GM12878 (cell line): ENCODE measurements at regions not wholly inside any gene's neighbourhood (a gene's known extent, or its start where the extent isn't known, plus 50 kb on each side); places are given as distances from the start of the nearest gene placed in this dataset.

Source experiments
- ATAC-seq: fragments of 200-7000 bp; cut with Tn5 transposase; 3 replicates; pipeline ENCODE4 v1.9.1; 2020; ENCODE audit warnings: mild to moderate bottlenecking, moderate library complexity
- BruUV-seq: library from RNA; stranded (reverse); fragments of 400-500 nt; replicated peaks from 2 replicates; lab custom pipeline; 2021; lab: Mats Ljungman, UMichigan
- CTCF ChIA-PET: fragments of 300-600 bp; sonication (Branson Sonifier 250); formaldehyde crosslinking; extraction: SDS; loops from one replicate; lab custom pipeline; 2021; ENCODE audit warnings: inconsistent platforms; lab: Yijun Ruan, JAX
- POLR2A ChIA-PET: fragments of 350-600 bp; formaldehyde crosslinking; extraction: SDS; loops from one replicate; lab custom pipeline; 2021; ENCODE audit warnings: inconsistent platforms; lab: Charles Lee
- RAD21 ChIA-PET: fragments of 300-600 bp; sonication (Branson Sonifier 250); formaldehyde crosslinking; loops from one replicate; lab custom pipeline; 2023; ENCODE audit warnings: antibody characterized with exemption; ENCODE audit not compliant: unreplicated experiment; lab: Charles Lee
- SMC1A ChIA-PET: fragments of 300-600 bp; sonication (Branson Sonifier 250); formaldehyde crosslinking; loops from one replicate; lab custom pipeline; 2023; ENCODE audit not compliant: unreplicated experiment, uncharacterized antibody; lab: Charles Lee
- DNase-seq: peaks from one replicate; pipeline ENCODE4 v3.0.0-alpha.2; 2011; ENCODE audit warnings: low read depth, low spot score
- FAIRE-seq: peaks from 3 replicates; lab custom pipeline; 2011; peaks lifted over from hg19 to GRCh38; lab: Jason Lieb, UNC
- H2AFZ ChIP-seq: 2 replicates; pipeline ENCODE4 v1.6.0; 2011; ENCODE audit warnings: low read depth, low read length, control low read depth; ENCODE audit not compliant: control insufficient read depth
- H3K27ac ChIP-seq: 2 replicates; pipeline ENCODE4 v1.5.1; 2011; ENCODE audit warnings: control low read depth; ENCODE audit not compliant: control insufficient read depth, insufficient read depth
- H3K27me3 ChIP-seq, 2 experiments: replicated peaks in 1 of 2; 2 replicates each; pipeline versions ENCODE4 v1.6.0 to v1.6.1; 2011; ENCODE audit warnings: low read length in 1 of 2; ENCODE audit not compliant: control insufficient read depth in 2 of 2, insufficient read depth in 2 of 2
- H3K36me3 ChIP-seq, 2 experiments: 2 replicates each; pipeline ENCODE4 v1.5.1; 2011; ENCODE audit warnings: low read length in 1 of 2; ENCODE audit not compliant: control insufficient read depth in 2 of 2, insufficient read depth in 2 of 2
- H3K4me1 ChIP-seq: 2 replicates; pipeline ENCODE4 v1.6.1; 2011; ENCODE audit warnings: mild to moderate bottlenecking, low read length, moderate library complexity, mixed read lengths; ENCODE audit not compliant: control insufficient read depth, insufficient read depth
- H3K4me2 ChIP-seq: 2 replicates; pipeline ENCODE4 v1.6.0; 2011; ENCODE audit warnings: control low read depth; ENCODE audit not compliant: control insufficient read depth, insufficient read depth
- H3K4me3 ChIP-seq: fragments of 200-600 bp; sonication (generic); 2 replicates; pipeline ENCODE4 v1.5.1; 2016
- H3K79me2 ChIP-seq: 2 replicates; pipeline ENCODE4 v1.6.0; 2011; ENCODE audit warnings: low read length; ENCODE audit not compliant: control insufficient read depth, insufficient read depth
- H3K9ac ChIP-seq: 2 replicates; pipeline ENCODE4 v1.8.0; 2011; ENCODE audit warnings: low read length, control low read depth, mixed read lengths; ENCODE audit not compliant: control insufficient read depth, insufficient read depth
- H3K9me3 ChIP-seq: replicated peaks from 3 replicates; pipeline ENCODE4 v1.5.1; 2011; ENCODE audit warnings: mild to moderate bottlenecking, low read length; ENCODE audit not compliant: control insufficient read depth, insufficient read depth
- H4K20me1 ChIP-seq: 2 replicates; pipeline ENCODE4 v1.6.0; 2011; ENCODE audit not compliant: control insufficient read depth, insufficient read depth
- CHD4 ChIP-seq: fragments of 200-600 bp; sonication (generic); IDR thresholded peaks from 2 replicates; pipeline ENCODE4 v1.6.1; 2016; ENCODE audit warnings: mild to moderate bottlenecking
- MTA2 ChIP-seq: fragments of 450-650 bp; IDR thresholded peaks from 2 replicates; pipeline ENCODE4 v1.6.1; 2016; ENCODE audit warnings: low read depth, mild to moderate bottlenecking, moderate library complexity
- MTA3 ChIP-seq: IDR thresholded peaks from 2 replicates; pipeline ENCODE4 v1.6.1; 2012; ENCODE audit warnings: low read length, inconsistent platforms, borderline replicate concordance
- MYC ChIP-seq: IDR thresholded peaks from 2 replicates; pipeline ENCODE4 v1.6.1; 2011; ENCODE audit warnings: mild to moderate bottlenecking, low read length, moderate library complexity, inconsistent platforms; ENCODE audit not compliant: insufficient read depth, insufficient replicate concordance, insufficient read length, severe bottlenecking
- RAD51 ChIP-seq: fragments of 450-650 bp; IDR thresholded peaks from 2 replicates; pipeline ENCODE4 v1.6.1; 2016; ENCODE audit warnings: moderate library complexity, mild to moderate bottlenecking, inconsistent platforms
- RELA ChIP-seq: fragments of 450-650 bp; IDR thresholded peaks from 2 replicates; pipeline ENCODE4 v1.8.0; 2014; ENCODE audit warnings: borderline replicate concordance; ENCODE audit not compliant: partially characterized antibody
- RFX5 ChIP-seq: IDR thresholded peaks from 2 replicates; pipeline ENCODE4 v1.6.1; 2011; ENCODE audit warnings: low read depth, low read length, improper control_type of control experiment
- WRNIP1 ChIP-seq: IDR thresholded peaks from 2 replicates; pipeline ENCODE4 v1.6.1; 2011; ENCODE audit warnings: low read depth, low read length, improper control_type of control experiment, borderline replicate concordance
- YY1 ChIP-seq: IDR thresholded peaks from 2 replicates; pipeline ENCODE4 v1.6.1; 2011; ENCODE audit warnings: low read depth, mild to moderate bottlenecking, low read length
- WGBS: methylation state at CpG from one replicate; pipeline ENCODE4 v1.1.6; 2016; ENCODE audit warnings: low lambda C conversion rate; ENCODE audit not compliant: insufficient replicate concordance, insufficient coverage; ENCODE audit errors: missing lambda C conversion rate; 5-methylcytosine and 5-hydroxymethylcytosine counted together
- in situ Hi-C: fragments of 300-500 bp; cut with MboI; formaldehyde crosslinking; loops from 9 replicates; pipeline ENCODE4 v1.14.3; 2018; ENCODE audit warnings: mixed read lengths
- intact Hi-C: fragments of 100-400 bp; cut with micrococcal nuclease; formaldehyde crosslinking; loops from one replicate; pipeline ENCODE4 v1.14.2; 2022; ENCODE audit not compliant: unreplicated experiment
- TF ChIP-seq, protein P1 (sequence below): fragments of 450-650 bp; IDR thresholded peaks from 2 replicates; pipeline ENCODE4 v1.6.1; 2018; ENCODE audit warnings: mild to moderate bottlenecking, low read depth, moderate library complexity; ENCODE audit not compliant: partially characterized antibody
- TF ChIP-seq, protein P2 (sequence below): fragments of 150-350 bp; IDR thresholded peaks from 2 replicates; pipeline ENCODE4 v1.6.1; 2014; ENCODE audit warnings: mild to moderate bottlenecking, low read depth, low read length

DNA sequence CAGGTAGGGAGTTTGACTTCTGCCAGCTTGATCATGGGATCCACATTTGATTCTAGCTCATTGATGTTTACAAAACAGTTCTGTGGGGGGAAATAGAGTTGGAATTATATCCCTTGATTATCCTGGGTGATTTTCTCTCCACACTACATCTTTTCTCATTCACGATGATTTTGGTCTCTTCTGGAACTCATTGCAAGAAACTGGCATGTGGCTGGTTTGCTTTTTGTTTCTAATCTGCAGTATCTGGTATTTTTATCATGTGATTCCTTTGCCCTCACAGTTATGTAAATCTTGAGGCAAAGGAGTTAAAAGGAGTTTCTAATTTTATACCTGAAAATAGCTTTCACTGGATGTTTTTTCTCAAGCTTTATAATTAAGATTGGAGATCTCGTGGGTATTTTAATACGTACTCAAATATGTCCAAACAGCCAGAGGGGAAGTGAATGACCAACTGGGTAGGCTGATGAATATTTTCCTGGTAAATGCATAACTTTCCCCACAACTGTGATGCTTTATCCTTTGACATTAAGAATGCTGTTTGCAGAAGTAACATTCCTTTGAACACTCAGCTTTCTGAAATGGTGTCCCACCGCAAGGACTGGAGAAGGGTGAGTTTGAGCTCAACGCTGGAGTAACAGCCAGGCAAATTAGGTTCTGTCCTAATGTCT lies 502.9 kb upstream of the ZEB2 start:
- in situ Hi-C loops = no loop called here
- no peaks in the 10 kb centered on the region for H3K4me1 ChIP-seq
- no TSS peak for BruUV-seq
- H4K20me1 ChIP-seq = no peaks in the 10 kb centered on the region
- H3K36me3 ChIP-seq = no peaks in the 10 kb centered on the region
- H3K27ac ChIP-seq = no peak overlapping the region
- no peak overlapping the region for H2AFZ ChIP-seq
- no peaks in the 10 kb centered on the region for H3K79me2 ChIP-seq
- ATAC-seq = no peak
- H3K27me3 ChIP-seq = no peaks in the 10 kb centered on the region
- H3K9ac ChIP-seq = no peak overlapping the region
- TF ChIP-seq RELA = no peak
- no peak for TF ChIP-seq MTA3
- TF ChIP-seq MTA2 = no peak
- TF ChIP-seq, all 136 proteins: peak for 0
- Histone ChIP-seq H3K9me3 (no peaks in the 10 kb centered on the region), H3K4me3 (no peak overlapping the region), H3K4me2 (no peak overlapping the region)
- DNase-seq (no peak), FAIRE-seq (no peak)
- ChIA-PET RAD21 (no interaction called here), CTCF (interaction anchor here (1.3 kb wide), 1 partner anchor 730 kb away, joined by 5 read pairs; no protein-coding TSS in a partner anchor), POLR2A (no interaction called here), SMC1A (no interaction called here)
- intact Hi-C loops = no loop called here
- WGBS = 52% methylated on average over 5 of the region's 5 CpGs

DNA sequence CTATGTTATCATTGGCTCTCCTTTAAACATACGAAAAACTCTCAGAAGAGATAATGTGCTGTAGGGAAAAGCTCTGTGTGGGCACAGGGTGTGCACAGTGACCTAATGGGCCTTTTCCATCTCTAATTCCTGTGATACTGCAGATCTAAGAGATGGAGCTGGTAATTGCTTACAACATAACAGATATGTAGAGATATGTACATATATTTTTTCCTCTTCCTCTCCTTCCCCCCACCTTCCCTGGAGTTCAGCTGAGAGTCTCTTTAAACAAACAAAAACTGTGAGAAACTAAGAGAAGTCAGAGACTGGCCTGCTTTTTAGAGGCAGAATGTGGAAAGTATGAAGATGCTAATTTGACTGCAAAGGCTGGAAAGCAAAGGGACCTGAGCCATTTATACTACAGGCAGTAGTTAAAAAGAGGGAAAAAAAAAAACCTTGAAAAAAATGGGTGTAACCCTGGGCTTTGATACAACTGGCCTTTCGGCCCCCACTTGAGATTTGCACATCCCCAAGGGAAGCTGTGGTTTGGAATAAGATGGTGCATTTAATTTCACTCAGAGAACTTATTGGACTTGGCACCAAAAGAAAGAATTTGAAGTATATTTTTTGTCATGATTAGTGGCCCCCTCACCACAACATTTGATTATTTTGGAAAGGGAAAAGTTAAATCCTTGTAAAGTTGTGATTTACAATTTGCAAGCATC lies 502.2 kb upstream of the ZEB2 start:
- DNase-seq = no peak
- CTCF ChIA-PET = interaction anchor here (1.3 kb wide), 1 partner anchor 731 kb away, joined by 5 read pairs; no protein-coding TSS in a partner anchor
- no peak for FAIRE-seq
- intact Hi-C loops (no loop called here), in situ Hi-C loops (no loop called here)
- POLR2A ChIA-PET = no interaction called here
- WGBS = 19% methylated on average over 2 of the region's 2 CpGs
- SMC1A ChIA-PET = no interaction called here
- H3K27ac ChIP-seq = no peak overlapping the region
- ATAC-seq = no peak
- no peaks in the 10 kb centered on the region for H4K20me1 ChIP-seq
- RAD21 ChIA-PET = no interaction called here
- H3K79me2 ChIP-seq = no peaks in the 10 kb centered on the region
- BruUV-seq = no TSS peak
- no peak overlapping the region for H3K4me2 ChIP-seq
- no peak overlapping the region for H3K4me3 ChIP-seq
- H2AFZ ChIP-seq = no peak overlapping the region
- H3K36me3 ChIP-seq = no peaks in the 10 kb centered on the region
- H3K4me1 ChIP-seq = no peaks in the 10 kb centered on the region
- no peaks in the 10 kb centered on the region for H3K9me3 ChIP-seq
- no peaks in the 10 kb centered on the region for H3K27me3 ChIP-seq
- no peak overlapping the region for H3K9ac ChIP-seq
- TF ChIP-seq WRNIP1 (no peak), YY1 (no peak), MYC (no peak), RAD51 (no peak), RFX5 (no peak), CHD4 (no peak)
- TF ChIP-seq, protein P1, sequence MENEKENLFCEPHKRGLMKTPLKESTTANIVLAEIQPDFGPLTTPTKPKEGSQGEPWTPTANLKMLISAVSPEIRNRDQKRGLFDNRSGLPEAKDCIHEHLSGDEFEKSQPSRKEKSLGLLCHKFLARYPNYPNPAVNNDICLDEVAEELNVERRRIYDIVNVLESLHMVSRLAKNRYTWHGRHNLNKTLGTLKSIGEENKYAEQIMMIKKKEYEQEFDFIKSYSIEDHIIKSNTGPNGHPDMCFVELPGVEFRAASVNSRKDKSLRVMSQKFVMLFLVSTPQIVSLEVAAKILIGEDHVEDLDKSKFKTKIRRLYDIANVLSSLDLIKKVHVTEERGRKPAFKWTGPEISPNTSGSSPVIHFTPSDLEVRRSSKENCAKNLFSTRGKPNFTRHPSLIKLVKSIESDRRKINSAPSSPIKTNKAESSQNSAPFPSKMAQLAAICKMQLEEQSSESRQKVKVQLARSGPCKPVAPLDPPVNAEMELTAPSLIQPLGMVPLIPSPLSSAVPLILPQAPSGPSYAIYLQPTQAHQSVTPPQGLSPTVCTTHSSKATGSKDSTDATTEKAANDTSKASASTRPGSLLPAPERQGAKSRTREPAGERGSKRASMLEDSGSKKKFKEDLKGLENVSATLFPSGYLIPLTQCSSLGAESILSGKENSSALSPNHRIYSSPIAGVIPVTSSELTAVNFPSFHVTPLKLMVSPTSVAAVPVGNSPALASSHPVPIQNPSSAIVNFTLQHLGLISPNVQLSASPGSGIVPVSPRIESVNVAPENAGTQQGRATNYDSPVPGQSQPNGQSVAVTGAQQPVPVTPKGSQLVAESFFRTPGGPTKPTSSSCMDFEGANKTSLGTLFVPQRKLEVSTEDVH = no peak
- TF ChIP-seq, protein P2, sequence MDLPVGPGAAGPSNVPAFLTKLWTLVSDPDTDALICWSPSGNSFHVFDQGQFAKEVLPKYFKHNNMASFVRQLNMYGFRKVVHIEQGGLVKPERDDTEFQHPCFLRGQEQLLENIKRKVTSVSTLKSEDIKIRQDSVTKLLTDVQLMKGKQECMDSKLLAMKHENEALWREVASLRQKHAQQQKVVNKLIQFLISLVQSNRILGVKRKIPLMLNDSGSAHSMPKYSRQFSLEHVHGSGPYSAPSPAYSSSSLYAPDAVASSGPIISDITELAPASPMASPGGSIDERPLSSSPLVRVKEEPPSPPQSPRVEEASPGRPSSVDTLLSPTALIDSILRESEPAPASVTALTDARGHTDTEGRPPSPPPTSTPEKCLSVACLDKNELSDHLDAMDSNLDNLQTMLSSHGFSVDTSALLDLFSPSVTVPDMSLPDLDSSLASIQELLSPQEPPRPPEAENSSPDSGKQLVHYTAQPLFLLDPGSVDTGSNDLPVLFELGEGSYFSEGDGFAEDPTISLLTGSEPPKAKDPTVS = no peak
